ENCODE measurements at regions not wholly inside any gene's neighbourhood (a gene's known extent, or its start where the extent isn't known, plus 50 kb on each side); places are given as distances from the start of the nearest gene placed in this dataset.
"Not testable (repeated sequence)": the region's sequence is repeated elsewhere in the genome, so short reads cannot be mapped to it uniquely, and the experiment has no call there.

- not testable (repeated sequence) for DNase-seq
Observed at GRCh38 chr14:35947983-35948382, 121.8 kb downstream of the BRMS1L start.

DNA sequence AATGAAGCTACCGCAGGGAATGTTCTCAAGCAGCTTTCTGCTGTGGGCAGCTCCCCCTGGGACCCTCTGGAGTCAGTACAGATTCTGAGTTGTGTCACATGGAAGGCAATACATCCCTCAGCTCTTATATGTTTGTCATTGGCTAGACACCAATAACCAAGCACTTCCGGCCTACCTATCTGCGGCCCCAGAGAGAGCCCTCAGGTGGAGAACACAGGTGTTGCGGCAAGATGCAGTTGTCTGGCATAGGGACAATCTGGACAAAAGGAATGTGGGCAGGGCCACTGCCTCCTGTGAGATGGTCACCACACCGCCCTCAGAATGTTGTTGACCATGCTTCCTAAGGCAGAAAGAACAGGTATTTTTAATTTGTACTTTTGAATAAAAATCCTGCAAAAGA lies 118.7 kb downstream of the BRMS1L start:
- DNase-seq, result no peak

GRCh38 chr14:35940291-35940690 lies 114.2 kb downstream of the BRMS1L start:
- DNase-seq, result peak in 1 of 51 donors; percentile 49

GRCh38 chr14:35938770-35939169 lies 112.6 kb downstream of the BRMS1L start:
- DNase-seq, result no peak

DNA sequence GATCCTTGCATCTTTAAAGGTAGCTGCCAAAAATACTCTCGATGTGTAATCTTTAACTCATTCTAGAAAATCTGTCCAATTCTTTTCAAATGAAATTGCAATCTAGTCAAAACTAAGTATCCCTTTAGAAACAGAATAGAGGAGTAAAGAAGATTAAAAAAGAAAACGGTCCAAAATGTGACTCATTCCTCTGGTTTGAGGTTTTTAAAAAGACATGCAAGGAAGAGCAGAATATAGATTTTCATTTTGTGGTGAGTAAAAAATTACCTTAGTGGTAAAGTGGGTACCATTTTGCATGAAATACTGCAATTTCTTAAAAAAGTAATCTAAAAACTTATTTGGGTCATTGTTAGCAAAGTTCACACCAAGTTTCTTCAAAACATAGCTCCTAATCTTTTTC lies 108.4 kb downstream of the BRMS1L start:
- DNase-seq, result no peak

DNA sequence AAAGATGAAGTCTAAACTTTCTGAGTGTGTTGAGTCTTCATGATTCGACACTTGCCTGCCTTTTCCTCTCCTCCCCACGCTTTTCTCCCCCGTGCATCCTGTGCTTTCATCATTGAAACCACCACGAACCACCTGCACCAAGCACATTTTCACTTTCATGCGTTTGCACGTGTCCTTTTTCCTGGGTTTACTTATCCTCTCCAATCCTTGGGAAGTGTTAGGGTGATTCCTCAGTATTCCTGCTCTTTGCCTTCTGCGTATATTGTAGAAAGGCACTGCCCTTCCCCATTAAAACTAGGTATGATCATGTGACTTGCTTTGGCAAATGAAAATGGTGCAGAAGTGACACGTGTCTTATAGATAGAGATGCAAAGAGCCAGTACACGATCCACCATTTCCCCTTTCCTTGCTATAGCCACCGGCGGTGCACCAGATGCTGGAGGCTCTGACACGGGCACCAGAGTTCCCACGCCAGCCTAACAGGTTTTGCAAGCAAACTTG lies 106.6 kb downstream of the BRMS1L start:
- DNase-seq, result peak in 1 of 51 donors; percentile 35

- DNase-seq, result no peak
Observed at GRCh38 chr14:35932136-35932535, 106.0 kb downstream of the BRMS1L start.

- no peak for DNase-seq
Observed at GRCh38 chr14:35931346-35931745, 105.2 kb downstream of the BRMS1L start.

DNA sequence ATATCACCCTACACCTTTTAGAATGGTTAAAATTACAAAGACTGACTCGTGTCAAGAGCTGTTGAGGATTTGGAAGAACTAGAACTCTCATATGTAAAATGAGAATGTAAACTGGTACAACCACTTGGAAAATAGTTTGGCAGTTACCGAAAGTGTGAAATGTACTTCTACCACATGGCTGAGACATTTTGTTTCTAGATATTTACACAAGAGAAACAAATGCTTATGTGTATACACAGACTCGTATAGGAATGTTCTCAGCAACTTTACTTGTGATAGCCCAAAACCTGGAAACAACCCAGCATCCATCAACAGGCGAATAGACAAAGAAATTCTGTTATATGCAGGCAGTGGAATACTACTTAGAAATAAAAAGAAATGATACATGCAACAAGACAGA lies 103.0 kb downstream of the BRMS1L start:
- no peak for DNase-seq

DNA sequence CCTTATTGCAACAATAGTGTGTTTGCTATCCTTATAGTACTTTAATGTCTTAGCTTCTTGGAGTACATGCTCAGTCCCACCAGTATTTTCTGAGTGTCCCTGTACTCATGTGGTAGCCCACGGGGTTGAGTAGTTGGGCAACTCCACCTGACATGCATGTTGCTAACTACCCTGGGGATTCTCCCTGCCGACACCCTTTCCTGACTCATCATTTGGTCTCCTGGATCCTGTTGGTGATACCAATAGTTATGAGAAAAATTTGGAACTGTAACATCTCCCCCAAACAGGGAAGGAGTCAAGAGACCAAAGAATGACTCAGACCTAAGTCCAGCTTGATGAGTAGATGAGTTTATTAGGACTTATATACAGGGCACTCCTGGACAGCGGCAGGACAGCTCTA lies 101.6 kb downstream of the BRMS1L start:
- no peak for DNase-seq

DNA sequence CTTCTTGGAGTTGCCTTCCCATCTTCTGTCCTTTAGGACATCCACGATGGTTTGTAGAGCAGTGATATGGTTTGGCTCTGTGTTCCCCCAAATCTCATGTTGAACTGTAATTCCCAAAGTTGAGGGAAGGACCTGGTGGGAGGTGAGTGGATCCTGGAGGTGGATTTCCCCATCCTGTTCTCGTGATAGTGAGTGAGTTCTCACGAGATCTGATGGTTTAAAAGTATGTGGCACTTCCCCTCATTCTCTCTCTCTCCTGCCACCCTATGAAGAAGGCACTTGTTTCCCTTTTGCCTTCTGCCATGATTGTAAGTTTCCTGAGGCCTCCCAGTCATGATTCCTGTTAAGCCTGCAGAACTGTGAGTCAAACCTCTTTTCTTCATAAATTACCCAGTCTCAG lies 99.2 kb downstream of the BRMS1L start:
- no peak for DNase-seq

GRCh38 chr14:35922590-35922989 lies 96.5 kb downstream of the BRMS1L start:
- not testable (repeated sequence) for DNase-seq

GRCh38 chr14:35921745-35922144 lies 95.6 kb downstream of the BRMS1L start:
- DNase-seq, result no peak

Data from hypothalamus (tissue), 51 donors.